ENCODE measurements at regions not wholly inside any gene's neighbourhood (a gene's known extent, or its start where the extent isn't known, plus 50 kb on each side); places are given as distances from the start of the nearest gene placed in this dataset.

GRCh38 chr4:128661479-128661878, 148.0 kb upstream of the JADE1 start:
- no peak for TF ChIP-seq CTCF (conservative IDR thresholded peaks at IDR 0.05)
- TF ChIP-seq EZH2 (IDR thresholded peaks at IDR 0.05; ENCODE audit: low read depth), result no peak
